NT2/D1 (cell line): ENCODE measurements at regions not wholly inside any gene's neighbourhood (a gene's known extent, or its start where the extent isn't known, plus 50 kb on each side); places are given as distances from the start of the nearest gene placed in this dataset.

Source experiments
- SUZ12 ChIP-seq: IDR thresholded peaks from 2 replicates; pipeline ENCODE4 v1.6.1; 2011; ENCODE audit not compliant: insufficient read length, insufficient read depth; ENCODE audit errors: extremely low read depth
- YY1 ChIP-seq: IDR thresholded peaks from 2 replicates; pipeline ENCODE4 v1.6.1; 2011; ENCODE audit not compliant: insufficient read length, insufficient read depth
- ZNF274 ChIP-seq: IDR thresholded peaks from 2 replicates; pipeline ENCODE4 v1.6.1; 2011; ENCODE audit warnings: mild to moderate bottlenecking, low read depth, low read length

- TF ChIP-seq YY1 (no peak), ZNF274 (no peak), SUZ12 (no peak)
These were observed 299.8 kb upstream of the NR5A2 start for GRCh38 chr1:199727682-199728081.
